GM18909 (cell line): ENCODE measurements at regions not wholly inside any gene's neighbourhood (a gene's known extent, or its start where the extent isn't known, plus 50 kb on each side); places are given as distances from the start of the nearest gene placed in this dataset.
A peak's percentile ranks its signal among the peaks of the same experiment; 100 is the strongest.
"Not testable (repeated sequence)": the region's sequence is repeated elsewhere in the genome, so short reads cannot be mapped to it uniquely, and the experiment has no call there.

ENCODE experiments used
- ATAC-seq: cut with Tn5 transposase; IDR thresholded peaks from one replicate; pipeline ENCODE4 v1.9.1; 2021; ENCODE audit warnings: mild to moderate bottlenecking; ENCODE audit not compliant: unreplicated experiment, poor library complexity

- ATAC-seq: peak; percentile 84
Observed at GRCh38 chr5:114118511-114118910, 243.4 kb upstream of the KCNN2 start.

- ATAC-seq: no peak
Observed at GRCh38 chr5:114120166-114120565, 241.7 kb upstream of the KCNN2 start.

- no peak for ATAC-seq
Observed at GRCh38 chr5:114122852-114123251, 239.0 kb upstream of the KCNN2 start.

- ATAC-seq: peak; percentile 65
Observed at GRCh38 chr5:114123654-114124053, 238.2 kb upstream of the KCNN2 start.

GRCh38 chr5:114146398-114146797, 215.5 kb upstream of the KCNN2 start:
- ATAC-seq: no peak

GRCh38 chr5:114148253-114148652, 213.6 kb upstream of the KCNN2 start:
- ATAC-seq: no peak

- ATAC-seq: not testable (repeated sequence)
Observed at GRCh38 chr5:114148728-114149127, 213.1 kb upstream of the KCNN2 start.

- ATAC-seq: no peak
Observed at GRCh38 chr5:114152656-114153360, 209.1 kb upstream of the KCNN2 start.

- no peak for ATAC-seq
Observed at GRCh38 chr5:114153392-114153791, 208.5 kb upstream of the KCNN2 start.

- ATAC-seq: no peak
Observed at GRCh38 chr5:114153833-114154232, 208.0 kb upstream of the KCNN2 start.

GRCh38 chr5:114166081-114166480, 195.8 kb upstream of the KCNN2 start:
- no peak for ATAC-seq

- ATAC-seq: no peak
Observed at GRCh38 chr5:114174131-114174530, 187.7 kb upstream of the KCNN2 start.

GRCh38 chr5:114174837-114175236, 187.0 kb upstream of the KCNN2 start:
- no peak for ATAC-seq

- ATAC-seq: no peak
Observed at GRCh38 chr5:114176356-114176755, 185.5 kb upstream of the KCNN2 start.

GRCh38 chr5:114179134-114179533, 182.7 kb upstream of the KCNN2 start:
- no peak for ATAC-seq

- ATAC-seq: no peak
Observed at GRCh38 chr5:114184006-114184405, 177.9 kb upstream of the KCNN2 start.

GRCh38 chr5:114185274-114185673, 176.6 kb upstream of the KCNN2 start:
- ATAC-seq: no peak

- ATAC-seq: no peak
Observed at GRCh38 chr5:114191441-114191840, 170.4 kb upstream of the KCNN2 start.

GRCh38 chr5:114192108-114192507, 169.8 kb upstream of the KCNN2 start:
- no peak for ATAC-seq

- no peak for ATAC-seq
Observed at GRCh38 chr5:114201332-114201731, 160.5 kb upstream of the KCNN2 start.

- no peak for ATAC-seq
Observed at GRCh38 chr5:114204923-114205322, 156.9 kb upstream of the KCNN2 start.

GRCh38 chr5:114206640-114207039, 155.2 kb upstream of the KCNN2 start:
- ATAC-seq: no peak

- ATAC-seq: no peak
Observed at GRCh38 chr5:114207615-114208014, 154.3 kb upstream of the KCNN2 start.
